ENCODE measurements at regions not wholly inside any gene's neighbourhood (a gene's known extent, or its start where the extent isn't known, plus 50 kb on each side); places are given as distances from the start of the nearest gene placed in this dataset.

- no peak for DNase-seq
These were observed 493.1 kb downstream of the SHISA9 start for GRCh38 chr16:13394488-13394887.

GRCh38 chr16:13397126-13397525 is 495.7 kb downstream of the SHISA9 start:
- no peak for DNase-seq

GRCh38 chr16:13401641-13402040 is 500.2 kb downstream of the SHISA9 start:
- DNase-seq = no peak

GRCh38 chr16:13402601-13403000 is 501.2 kb downstream of the SHISA9 start:
- DNase-seq = no peak

GRCh38 chr16:13403326-13403725 is 501.9 kb downstream of the SHISA9 start:
- DNase-seq = no peak

GRCh38 chr16:13414154-13414553 is 505.8 kb upstream of the ERCC4 start:
- DNase-seq = no peak

- DNase-seq = no peak
These were observed 500.4 kb upstream of the ERCC4 start for GRCh38 chr16:13419589-13419988.

- DNase-seq = no peak
These were observed 498.2 kb upstream of the ERCC4 start for GRCh38 chr16:13421726-13422125.

- DNase-seq = no peak
These were observed 494.1 kb upstream of the ERCC4 start for GRCh38 chr16:13425836-13426235.

- DNase-seq = no peak
These were observed 493.7 kb upstream of the ERCC4 start for GRCh38 chr16:13426269-13426668.

- no peak for DNase-seq
These were observed 493.2 kb upstream of the ERCC4 start for GRCh38 chr16:13426736-13427135.

GRCh38 chr16:13427943-13428342 is 492.0 kb upstream of the ERCC4 start:
- no peak for DNase-seq

GRCh38 chr16:13429416-13429815 is 490.5 kb upstream of the ERCC4 start:
- DNase-seq = no peak

- no peak for DNase-seq
These were observed 484.5 kb upstream of the ERCC4 start for GRCh38 chr16:13435415-13435814.

- no peak for DNase-seq
These were observed 484.0 kb upstream of the ERCC4 start for GRCh38 chr16:13435873-13436474.

GRCh38 chr16:13436641-13437412 is 483.1 kb upstream of the ERCC4 start:
- DNase-seq = no peak

GRCh38 chr16:13437413-13437795 is 482.6 kb upstream of the ERCC4 start:
- no peak for DNase-seq

GRCh38 chr16:13438064-13438463 is 481.9 kb upstream of the ERCC4 start:
- no peak for DNase-seq

GRCh38 chr16:13439766-13440165 is 480.2 kb upstream of the ERCC4 start:
- no peak for DNase-seq

GRCh38 chr16:13441675-13442074 is 478.3 kb upstream of the ERCC4 start:
- no peak for DNase-seq

GRCh38 chr16:13448346-13448745 is 471.6 kb upstream of the ERCC4 start:
- DNase-seq = no peak

GRCh38 chr16:13453325-13453724 is 466.6 kb upstream of the ERCC4 start:
- no peak for DNase-seq

- no peak for DNase-seq
These were observed 465.9 kb upstream of the ERCC4 start for GRCh38 chr16:13453938-13454553.

GRCh38 chr16:13463619-13464018 is 456.3 kb upstream of the ERCC4 start:
- DNase-seq = no peak
